CD14-positive monocyte (primary cell): ENCODE measurements at regions not wholly inside any gene's neighbourhood (a gene's known extent, or its start where the extent isn't known, plus 50 kb on each side); places are given as distances from the start of the nearest gene placed in this dataset.
"Not testable (repeated sequence)": the region's sequence is repeated elsewhere in the genome, so short reads cannot be mapped to it uniquely, and the experiment has no call there.

ENCODE experiments used
- DNase-seq, 3 donors: peaks; one replicate each; pipeline ENCODE4 v3.0.0-alpha.2; 2011 to 2022
- H2AFZ ChIP-seq: 2 replicates; pipeline ENCODE4 v1.6.0; 2012; ENCODE audit warnings: mild to moderate bottlenecking, low read depth, low read length, inconsistent platforms; ENCODE audit not compliant: insufficient read depth, poor library complexity, severe bottlenecking
- H3K27ac ChIP-seq, 2 donors: 1 replicate in 1 of 2; 2 replicates in 1 of 2; pipeline ENCODE4 v1.5.1; 2012 to 2013; ENCODE audit warnings: low read length in 2 of 2, control low read depth in 1 of 2, inconsistent platforms in 1 of 2, low read depth in 1 of 2, mild to moderate bottlenecking in 1 of 2
- H3K27me3 ChIP-seq, 2 donors: one replicate each; pipeline versions ENCODE4 v1.6.0 to v1.6.1; 2011 to 2013; ENCODE audit warnings: low read length in 2 of 2; ENCODE audit not compliant: control insufficient read depth in 2 of 2, insufficient read depth in 2 of 2
- H3K36me3 ChIP-seq, 2 donors: replicated peaks in 1 of 2; 1 replicate in 1 of 2; 2 replicates in 1 of 2; pipeline versions ENCODE4 v1.5.1 to v1.6.1; 2012 to 2013; ENCODE audit warnings: low read length in 2 of 2, control low read depth in 1 of 2, inconsistent platforms in 1 of 2, mild to moderate bottlenecking in 1 of 2; ENCODE audit not compliant: insufficient read depth in 2 of 2, control insufficient read depth in 1 of 2
- H3K4me1 ChIP-seq, 2 donors: 1 replicate in 1 of 2; 2 replicates in 1 of 2; pipeline versions ENCODE4 v1.5.1 to v1.6.1; 2012 to 2013; ENCODE audit warnings: low read length in 2 of 2, control low read depth in 1 of 2, inconsistent platforms in 1 of 2, mild to moderate bottlenecking in 1 of 2, moderate library complexity in 1 of 2; ENCODE audit not compliant: insufficient read depth in 2 of 2, control insufficient read depth in 1 of 2
- H3K4me2 ChIP-seq: replicated peaks from 2 replicates; pipeline ENCODE3; 2012; ENCODE audit warnings: low read length, moderate library complexity, mild to moderate bottlenecking; ENCODE audit not compliant: poor library complexity, severe bottlenecking; ENCODE audit errors: extremely low read depth
- H3K4me3 ChIP-seq, 3 experiments: fragments of 200-600 bp in 1 of 3; sonication (generic) in 1 of 3; replicated peaks in 1 of 3; 1 replicate in 2 of 3; 2 replicates in 1 of 3; pipeline ENCODE4 v1.5.1; 2011 to 2013; ENCODE audit warnings: low read length in 3 of 3, mild to moderate bottlenecking in 3 of 3, control low read depth in 2 of 3, low read depth in 2 of 3, inconsistent platforms in 1 of 3, moderate library complexity in 1 of 3
- H3K79me2 ChIP-seq: 2 replicates; pipeline ENCODE4 v1.6.0; 2012; ENCODE audit warnings: mild to moderate bottlenecking, control low read depth, inconsistent platforms, low read length, moderate library complexity; ENCODE audit not compliant: insufficient read depth
- H3K9ac ChIP-seq: 2 replicates; pipeline ENCODE4 v1.6.0; 2017; ENCODE audit warnings: low read length, mild to moderate bottlenecking; ENCODE audit not compliant: insufficient read depth, poor library complexity, severe bottlenecking
- H3K9me3 ChIP-seq, 2 donors: replicated peaks in 1 of 2; 1 replicate in 1 of 2; 2 replicates in 1 of 2; pipeline versions ENCODE4 v1.5.1 to v1.6.1; 2012 to 2013; ENCODE audit warnings: low read length in 2 of 2, control low read depth in 1 of 2; ENCODE audit not compliant: control insufficient read depth in 1 of 2, insufficient read depth in 1 of 2
- H4K20me1 ChIP-seq: 2 replicates; pipeline ENCODE4 v1.6.0; 2012; ENCODE audit warnings: mild to moderate bottlenecking, low read length, control low read depth, moderate library complexity; ENCODE audit not compliant: insufficient read depth
- H3K27ac Mint-ChIP-seq, 7 donors: one replicate each; pipeline ENCODE4 v1.8.0; 2020; ENCODE audit warnings: mild to moderate bottlenecking in 7 of 7, mixed read lengths in 7 of 7, moderate library complexity in 6 of 7, inconsistent platforms in 2 of 7
- H3K27me3 Mint-ChIP-seq, 3 donors: one replicate each; pipeline ENCODE4 v1.8.0; 2021 to 2022; ENCODE audit warnings: low read depth in 3 of 3, mild to moderate bottlenecking in 3 of 3, mixed read lengths in 3 of 3, moderate library complexity in 3 of 3, inconsistent platforms in 1 of 3
- H3K36me3 Mint-ChIP-seq, 2 donors: one replicate each; pipeline ENCODE4 v1.8.0; 2020; ENCODE audit warnings: mixed read lengths in 2 of 2, inconsistent platforms in 1 of 2, mild to moderate bottlenecking in 1 of 2
- H3K4me1 Mint-ChIP-seq: one replicate; pipeline ENCODE4 v1.8.0; 2020; ENCODE audit warnings: mild to moderate bottlenecking, mixed read lengths
- H3K4me3 Mint-ChIP-seq, 2 donors: one replicate each; pipeline ENCODE4 v1.8.0; 2020; ENCODE audit warnings: mild to moderate bottlenecking in 2 of 2, mixed read lengths in 2 of 2, moderate library complexity in 1 of 2
- H3K9me3 Mint-ChIP-seq, 7 donors: one replicate each; pipeline ENCODE4 v1.8.0; 2020 to 2022; ENCODE audit warnings: mixed read lengths in 7 of 7, mild to moderate bottlenecking in 6 of 7, moderate library complexity in 6 of 7, inconsistent platforms in 2 of 7
- WGBS: methylation state at CpG from one replicate; pipeline ENCODE4 v1.1.5; 2013; ENCODE audit warnings: missing lambda C conversion rate; ENCODE audit not compliant: insufficient coverage; 5-methylcytosine and 5-hydroxymethylcytosine counted together
- intact Hi-C, 2 donors: fragments of 100-400 bp; cut with micrococcal nuclease; formaldehyde crosslinking; loops; one replicate each; pipeline versions ENCODE4 v1.15.0 to v1.15.1; 2023
- TF ChIP-seq, protein P1 (sequence below): fragments of 200-600 bp; IDR thresholded peaks from one replicate; pipeline ENCODE4 v1.8.0; 2022; ENCODE audit warnings: antibody characterized with exemption, mild to moderate bottlenecking

DNA sequence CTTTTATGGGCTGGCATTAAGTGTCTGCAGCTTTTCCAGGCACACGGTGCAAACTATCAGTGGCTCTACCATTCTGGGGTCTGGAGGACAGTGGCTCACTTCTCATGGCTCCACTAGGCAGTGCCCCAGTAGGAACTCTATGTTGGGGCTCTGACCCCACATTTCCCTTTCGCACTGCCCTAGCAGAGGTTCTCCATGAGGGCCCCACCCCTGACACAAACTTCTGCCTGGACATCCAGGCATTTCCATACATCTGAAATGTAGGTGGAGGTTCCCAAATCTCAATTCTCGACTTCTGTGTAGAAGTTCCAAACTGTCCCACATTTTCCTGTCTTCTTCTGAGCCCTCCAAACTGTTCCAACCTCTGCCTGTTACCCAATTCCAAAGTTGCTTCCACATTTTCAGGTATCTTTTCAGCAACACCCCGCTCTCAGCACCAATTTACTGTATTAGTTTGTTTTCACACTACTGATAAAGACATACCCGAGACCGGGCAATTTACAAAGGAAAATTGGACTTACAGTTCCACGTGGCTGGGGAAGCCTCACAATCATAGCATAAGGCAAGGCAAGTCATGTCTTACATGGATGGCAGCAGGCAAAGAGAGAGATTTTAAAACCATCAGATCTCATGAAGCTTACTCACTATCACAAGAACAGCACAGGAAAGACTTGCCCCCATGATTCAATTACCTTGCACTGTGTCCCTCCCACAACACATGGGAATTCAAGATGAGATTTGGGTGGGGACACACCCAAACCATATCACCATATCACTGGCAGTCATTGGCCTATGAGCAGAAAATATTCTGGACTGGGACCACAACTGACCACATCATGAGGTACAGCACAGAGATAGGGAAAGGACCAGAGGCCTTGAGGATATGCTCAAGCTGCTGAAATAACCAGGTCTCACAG, 136.8 kb downstream of the TMEM30B start:
- WGBS = 93% methylated on average over 6 of the region's 7 CpGs
- H3K27ac ChIP-seq, H3K36me3 Mint-ChIP-seq, H3K27me3 ChIP-seq, H4K20me1 ChIP-seq, H3K79me2 ChIP-seq, H3K27ac Mint-ChIP-seq, H3K4me1 Mint-ChIP-seq, H3K4me3 Mint-ChIP-seq, intact Hi-C loops, H3K4me2 ChIP-seq, H3K4me3 ChIP-seq, DNase-seq, H3K27me3 Mint-ChIP-seq, H2AFZ ChIP-seq, H3K4me1 ChIP-seq, H3K36me3 ChIP-seq, H3K9ac ChIP-seq: not testable (repeated sequence)
- peaks cover 28 to 45% (median 34%) of the 10 kb centered on the region in 7 donors for H3K9me3 Mint-ChIP-seq
- H3K9me3 ChIP-seq = peaks cover 21 to 32% of the 10 kb centered on the region in 2 donors

DNA sequence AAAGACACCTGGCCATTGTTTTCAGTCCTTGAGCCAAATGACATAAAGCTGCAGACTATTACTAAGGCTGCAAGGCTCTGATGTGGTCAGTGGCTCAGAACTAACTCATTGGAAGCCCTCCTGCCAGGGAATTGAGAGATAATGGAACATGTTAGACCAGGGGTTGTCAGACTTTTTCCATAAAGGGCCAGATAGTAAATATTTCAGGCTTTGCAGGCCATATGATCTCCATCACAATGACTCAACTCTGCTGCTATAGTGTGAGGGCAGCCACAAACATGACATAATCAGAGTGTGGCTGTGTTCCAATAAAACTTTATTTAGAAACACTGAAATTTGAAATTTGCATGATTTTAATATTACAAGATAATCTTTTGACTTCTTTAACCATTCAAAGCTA, 140.3 kb downstream of the TMEM30B start:
- Histone ChIP-seq H3K4me1 (no peaks in the 10 kb centered on the region), H3K27me3 (no peaks in the 10 kb centered on the region), H3K79me2 (no peaks in the 10 kb centered on the region), H4K20me1 (no peaks in the 10 kb centered on the region), H3K9ac (no peak overlapping the region), H3K4me3 (no peak overlapping the region), H2AFZ (no peak overlapping the region), H3K36me3 (no peaks in the 10 kb centered on the region), H3K27ac (no peak overlapping the region), H3K4me2 (no peak overlapping the region), H3K9me3 (peaks cover 21 to 44% of the 10 kb centered on the region in 2 donors)
- intact Hi-C loops = no loop called here
- TF ChIP-seq, protein P1, sequence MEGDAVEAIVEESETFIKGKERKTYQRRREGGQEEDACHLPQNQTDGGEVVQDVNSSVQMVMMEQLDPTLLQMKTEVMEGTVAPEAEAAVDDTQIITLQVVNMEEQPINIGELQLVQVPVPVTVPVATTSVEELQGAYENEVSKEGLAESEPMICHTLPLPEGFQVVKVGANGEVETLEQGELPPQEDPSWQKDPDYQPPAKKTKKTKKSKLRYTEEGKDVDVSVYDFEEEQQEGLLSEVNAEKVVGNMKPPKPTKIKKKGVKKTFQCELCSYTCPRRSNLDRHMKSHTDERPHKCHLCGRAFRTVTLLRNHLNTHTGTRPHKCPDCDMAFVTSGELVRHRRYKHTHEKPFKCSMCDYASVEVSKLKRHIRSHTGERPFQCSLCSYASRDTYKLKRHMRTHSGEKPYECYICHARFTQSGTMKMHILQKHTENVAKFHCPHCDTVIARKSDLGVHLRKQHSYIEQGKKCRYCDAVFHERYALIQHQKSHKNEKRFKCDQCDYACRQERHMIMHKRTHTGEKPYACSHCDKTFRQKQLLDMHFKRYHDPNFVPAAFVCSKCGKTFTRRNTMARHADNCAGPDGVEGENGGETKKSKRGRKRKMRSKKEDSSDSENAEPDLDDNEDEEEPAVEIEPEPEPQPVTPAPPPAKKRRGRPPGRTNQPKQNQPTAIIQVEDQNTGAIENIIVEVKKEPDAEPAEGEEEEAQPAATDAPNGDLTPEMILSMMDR = no peak
- peaks cover 43 to 65% (median 50%) of the 10 kb centered on the region in 7 donors for H3K9me3 Mint-ChIP-seq
- H3K27ac Mint-ChIP-seq = peak overlapping the region in 1 of 7 donors; percentile 11
- no peak overlapping the region for H3K4me3 Mint-ChIP-seq
- H3K27me3 Mint-ChIP-seq = peaks cover 4 to 8% (median 6%) of the 10 kb centered on the region in 3 donors
- H3K4me1 Mint-ChIP-seq = no peaks in the 10 kb centered on the region
- no peak for DNase-seq
- H3K36me3 Mint-ChIP-seq = peaks cover 0 to 2% of the 10 kb centered on the region in 2 donors
